Activated CD4-positive, alpha-beta T cell treated with anti-CD3 and anti-CD28 coated beads for 1 hour (primary cell): ENCODE measurements at regions not wholly inside any gene's neighbourhood (a gene's known extent, or its start where the extent isn't known, plus 50 kb on each side); places are given as distances from the start of the nearest gene placed in this dataset.
"Not testable (repeated sequence)": the region's sequence is repeated elsewhere in the genome, so short reads cannot be mapped to it uniquely, and the experiment has no call there.

Experiments
- DNase-seq: peaks from one replicate; pipeline ENCODE4 v3.0.0-alpha.2; 2020

DNA sequence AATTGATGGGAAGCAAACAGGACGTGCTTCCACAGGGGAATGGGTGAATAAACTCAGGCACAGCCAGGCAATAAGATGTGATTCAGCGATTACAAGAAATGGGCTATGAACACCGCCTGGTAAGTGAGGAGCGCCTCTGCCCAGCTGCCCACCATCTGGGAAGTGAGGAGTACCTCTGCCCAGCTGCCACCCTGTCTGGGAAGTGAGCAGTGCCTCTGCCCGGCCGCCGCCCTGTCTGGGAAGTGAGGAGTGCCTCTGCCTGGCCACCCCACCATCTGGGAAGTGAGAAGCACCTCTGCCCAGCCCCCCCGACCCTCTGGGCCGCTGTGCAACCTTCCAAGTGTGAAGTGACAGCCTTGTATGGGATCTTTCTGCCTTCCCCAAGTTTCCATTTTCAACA is 73.2 kb upstream of the PRR5 start:
- no peak for DNase-seq

DNA sequence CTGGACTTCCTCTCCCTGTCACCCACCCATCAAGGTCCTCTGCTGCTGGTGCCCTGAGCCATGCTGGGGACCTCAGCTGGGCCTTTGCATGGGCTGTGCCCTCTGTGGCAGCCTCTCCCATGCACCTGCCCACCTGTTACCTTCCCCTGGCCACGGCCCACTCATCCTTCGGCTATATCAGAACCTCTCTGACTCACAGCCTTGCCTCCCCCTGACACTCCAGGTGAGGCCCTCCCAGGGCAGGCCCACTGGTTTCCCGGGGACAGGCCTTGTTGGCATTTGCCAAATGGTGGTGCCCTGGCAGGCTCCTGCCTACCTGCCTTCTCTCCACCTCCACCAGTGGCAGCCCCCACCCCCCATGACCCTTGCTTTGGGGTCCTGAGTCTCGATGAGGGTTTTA is 73.7 kb upstream of the PRR5 start:
- DNase-seq, result no peak

DNA sequence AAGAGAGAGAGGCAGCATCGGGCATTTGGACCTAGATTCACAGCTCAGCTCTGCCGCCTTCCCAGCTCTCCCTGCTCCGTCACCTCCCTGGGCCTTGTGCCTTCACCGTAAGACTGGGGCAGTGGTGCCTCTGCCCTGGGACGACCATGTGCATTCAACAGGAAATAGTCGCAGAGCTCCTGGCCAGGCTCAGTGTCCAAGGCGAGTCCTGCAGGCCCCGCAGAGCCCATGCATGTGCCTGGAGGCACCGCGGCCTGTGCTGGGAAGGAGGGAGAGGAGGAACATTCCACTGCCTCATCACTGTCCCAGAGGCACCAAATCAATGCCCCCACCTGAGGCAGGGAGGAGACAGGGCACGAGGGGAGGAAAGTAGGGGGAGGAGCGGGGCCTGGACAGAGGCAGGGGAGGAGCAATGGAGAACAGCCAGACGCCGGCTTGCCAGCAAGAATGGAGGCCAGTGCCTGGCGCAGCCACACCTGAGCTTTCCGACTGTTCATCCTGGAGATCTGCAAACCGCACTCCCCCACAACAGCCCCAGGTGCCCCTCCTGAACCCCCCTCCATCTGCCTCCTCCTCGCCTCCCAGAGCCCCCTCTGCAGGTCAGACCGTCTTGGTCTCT is 74.4 kb upstream of the PRR5 start:
- no peak for DNase-seq

DNA sequence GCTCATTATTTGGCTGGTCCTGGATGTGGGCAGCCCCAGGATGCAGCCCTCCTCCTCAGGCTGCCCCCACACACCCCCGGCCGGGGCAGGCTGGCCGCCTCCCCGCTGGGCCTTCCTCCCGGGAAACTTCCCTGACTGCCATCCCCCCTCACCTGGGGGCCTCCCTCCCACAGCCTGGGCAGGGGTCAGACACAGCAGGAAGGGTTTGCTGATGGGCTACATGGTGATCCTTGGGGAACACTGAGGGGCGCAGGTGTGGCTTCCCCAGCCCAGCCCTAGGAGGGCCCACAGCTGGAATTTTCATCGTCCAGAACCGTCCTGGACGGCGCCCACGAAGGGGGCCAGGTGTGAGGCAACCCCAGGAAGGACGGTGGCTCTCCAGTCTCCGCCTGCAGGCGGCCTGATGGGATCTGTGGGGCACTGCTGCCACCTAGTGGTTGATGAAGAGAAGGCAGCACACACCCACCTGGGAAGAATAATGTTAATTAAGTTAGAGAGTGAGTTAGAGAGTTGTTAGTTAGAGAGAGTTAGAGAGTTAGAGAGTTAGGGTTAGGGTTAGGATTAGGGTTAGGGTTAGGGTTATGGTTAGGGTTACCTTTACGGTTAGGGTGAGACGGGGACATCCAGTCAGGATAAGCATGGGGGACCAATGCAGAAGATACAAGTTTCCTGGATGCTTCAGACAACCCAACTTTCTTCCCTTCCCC is 75.9 kb upstream of the PRR5 start:
- DNase-seq, result peak; percentile 74

- DNase-seq, result no peak
Observed at GRCh38 chr22:44625421-44625760, 76.6 kb upstream of the PRR5 start.

DNA sequence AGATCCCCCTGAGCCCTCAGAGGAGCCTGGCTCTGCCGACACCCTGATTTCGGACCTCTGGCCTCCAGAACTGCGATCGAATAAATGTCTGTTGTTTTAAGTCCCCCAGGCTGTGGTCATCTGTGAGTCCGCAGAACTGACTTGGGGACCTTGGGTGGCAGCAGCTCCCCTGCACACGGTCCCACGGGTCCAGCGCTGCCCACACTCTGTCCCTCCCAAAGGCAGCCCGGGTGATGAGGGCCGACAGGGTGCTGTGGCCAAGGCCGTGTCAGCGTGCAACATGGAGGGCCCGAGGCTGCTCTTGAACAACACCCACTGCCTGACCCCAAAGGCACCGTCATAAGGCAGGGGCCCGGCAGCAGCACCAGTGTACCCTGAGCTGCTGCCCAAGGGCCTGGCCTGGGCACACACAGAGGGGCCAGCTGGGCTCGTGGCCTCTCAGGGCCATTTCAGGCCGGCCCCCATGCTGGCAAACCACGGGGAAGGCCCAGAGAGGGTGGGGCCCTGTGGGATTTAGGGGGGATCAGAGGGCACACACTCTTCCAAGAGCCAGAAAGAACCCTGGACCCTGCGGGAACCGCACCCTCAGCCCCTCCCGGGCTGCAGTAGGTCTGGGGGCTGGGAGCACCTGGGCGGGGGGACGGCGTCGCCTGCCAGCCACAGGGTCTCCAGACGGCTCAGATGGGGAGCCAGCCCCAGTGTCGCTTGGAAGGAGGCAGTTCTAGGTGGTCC is 77.1 kb upstream of the PRR5 start:
- DNase-seq, result no peak

DNA sequence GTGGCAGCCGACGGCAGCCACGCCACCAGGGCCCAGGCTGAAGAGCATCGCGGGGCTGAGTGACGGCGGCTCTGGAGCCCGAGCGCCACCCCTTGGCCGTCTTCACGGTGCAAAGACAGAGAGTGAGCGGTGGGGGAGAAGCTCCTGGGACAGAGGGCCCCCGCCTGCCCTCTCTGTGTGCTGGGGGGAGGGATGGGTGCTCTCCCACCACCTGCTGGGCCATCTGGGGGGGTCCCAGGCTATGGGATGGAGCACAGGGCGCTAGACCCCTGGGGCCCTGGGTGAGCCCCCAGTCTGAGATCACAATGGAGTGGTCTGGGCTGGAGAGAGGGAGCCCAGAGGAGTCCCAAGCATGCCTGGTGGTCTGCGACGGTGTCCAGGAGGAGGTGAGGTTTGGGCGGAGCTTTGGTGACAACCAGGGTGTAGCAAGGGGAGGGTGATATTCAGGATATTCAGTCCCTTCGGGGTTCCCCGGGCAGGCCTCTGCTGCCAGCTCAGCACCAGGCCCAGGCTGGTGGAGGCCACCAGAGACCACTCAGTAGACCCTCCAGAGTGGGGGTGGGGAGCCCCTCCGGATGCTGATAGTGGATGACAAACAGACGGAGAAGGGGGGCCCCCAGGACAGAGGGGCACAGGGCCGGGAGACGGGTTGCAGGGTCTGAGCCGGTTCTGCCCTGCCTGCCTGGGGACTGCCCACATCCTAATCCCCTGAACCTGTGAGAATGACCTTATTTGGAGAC is 78.1 kb upstream of the PRR5 start:
- DNase-seq, result no peak

DNA sequence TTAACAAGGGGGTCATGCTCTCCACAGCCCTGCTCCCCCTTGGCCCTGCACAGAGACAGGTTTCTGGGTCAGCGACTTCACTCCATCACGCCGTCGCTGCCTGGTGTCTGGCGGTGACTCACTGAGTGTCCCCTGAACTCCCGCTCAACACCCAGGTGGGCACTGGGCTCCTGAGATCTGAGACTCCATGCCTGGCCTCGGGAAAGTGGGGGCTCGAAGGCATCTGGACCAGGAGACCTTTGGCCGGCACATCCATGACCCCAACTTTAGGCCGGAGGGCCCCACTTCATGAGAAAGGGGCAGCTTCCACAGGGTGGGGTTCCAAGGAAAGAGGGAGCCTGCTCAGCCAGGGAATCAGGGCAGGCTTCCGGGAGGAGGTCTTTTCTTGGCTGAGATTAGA is 79.3 kb upstream of the PRR5 start:
- no peak for DNase-seq

GRCh38 chr22:44622147-44622427 is 79.9 kb upstream of the PRR5 start:
- DNase-seq, result no peak

DNA sequence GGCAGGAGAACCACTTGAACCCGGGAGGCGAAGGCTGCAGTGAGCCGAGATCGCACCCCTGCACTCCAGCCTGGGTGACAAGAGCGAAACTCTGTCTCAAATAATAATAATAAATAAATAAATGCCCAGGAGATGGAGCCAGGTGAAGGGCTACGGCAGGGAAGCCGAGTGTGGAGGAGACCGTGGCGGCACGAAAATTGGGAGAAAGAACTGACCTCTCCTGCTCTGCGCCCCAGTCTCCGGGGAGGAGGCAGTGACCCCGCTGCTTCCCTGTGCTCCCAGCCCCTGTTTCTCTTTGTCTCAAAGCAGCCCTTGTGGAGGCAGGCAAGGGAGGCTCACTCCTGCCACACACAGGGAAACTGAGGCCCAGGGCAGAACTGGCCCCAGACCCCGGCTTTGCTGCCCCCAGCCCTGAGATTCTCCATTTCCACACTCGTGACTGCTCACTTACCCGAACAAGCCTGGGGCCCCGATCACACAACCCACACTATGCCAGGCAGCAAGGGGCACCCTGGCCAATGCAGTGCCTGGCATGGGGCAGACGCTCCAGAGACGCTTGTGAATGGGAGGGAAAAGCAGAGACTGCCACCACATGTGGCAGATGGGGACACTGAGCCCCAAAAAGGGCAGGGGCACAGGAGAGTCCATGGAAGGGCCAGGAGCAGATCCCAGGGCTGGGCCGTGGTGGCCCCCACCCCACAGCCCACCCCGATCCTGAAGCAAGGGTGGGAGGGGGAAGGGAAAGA is 80.4 kb upstream of the PRR5 start:
- no peak for DNase-seq

GRCh38 chr22:44620841-44621257 is 81.2 kb upstream of the PRR5 start:
- no peak for DNase-seq

DNA sequence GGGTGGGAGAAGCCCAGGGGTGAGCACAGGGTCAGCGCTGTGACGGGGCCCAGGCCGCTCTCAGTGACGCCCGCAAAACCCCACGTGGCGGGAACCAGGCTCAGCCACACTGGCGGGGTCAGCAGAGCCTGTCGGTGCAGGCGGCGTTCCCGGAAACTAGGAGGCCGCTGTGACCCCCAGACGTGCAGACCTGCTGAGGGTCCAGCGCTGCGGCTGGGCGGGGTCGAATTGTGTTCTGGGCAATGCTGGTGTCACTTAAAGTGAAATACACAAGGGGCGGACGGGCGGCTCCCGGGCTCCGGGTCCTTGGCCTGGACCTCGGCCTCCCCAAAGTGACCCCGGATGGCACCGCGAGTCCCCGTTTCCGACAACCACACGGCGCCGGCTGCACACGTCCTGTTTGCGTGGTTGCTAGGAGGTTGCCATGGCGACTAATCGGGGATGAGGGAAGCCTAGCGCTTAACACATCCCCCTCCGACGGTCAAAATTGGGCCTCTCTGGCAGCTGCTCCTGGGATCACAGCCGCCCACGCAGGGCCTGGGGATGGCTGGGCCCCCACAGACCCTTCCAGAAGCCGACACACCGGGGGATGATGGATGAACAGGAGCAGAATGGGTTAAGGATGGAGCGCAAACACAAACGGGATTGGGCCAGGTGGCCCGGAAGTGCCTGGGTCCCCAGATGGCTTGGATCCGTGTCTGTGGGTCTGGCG is 81.7 kb upstream of the PRR5 start:
- peak; percentile 71 for DNase-seq

- not testable (repeated sequence) for DNase-seq
Observed at GRCh38 chr22:44619560-44620128, 82.4 kb upstream of the PRR5 start.

DNA sequence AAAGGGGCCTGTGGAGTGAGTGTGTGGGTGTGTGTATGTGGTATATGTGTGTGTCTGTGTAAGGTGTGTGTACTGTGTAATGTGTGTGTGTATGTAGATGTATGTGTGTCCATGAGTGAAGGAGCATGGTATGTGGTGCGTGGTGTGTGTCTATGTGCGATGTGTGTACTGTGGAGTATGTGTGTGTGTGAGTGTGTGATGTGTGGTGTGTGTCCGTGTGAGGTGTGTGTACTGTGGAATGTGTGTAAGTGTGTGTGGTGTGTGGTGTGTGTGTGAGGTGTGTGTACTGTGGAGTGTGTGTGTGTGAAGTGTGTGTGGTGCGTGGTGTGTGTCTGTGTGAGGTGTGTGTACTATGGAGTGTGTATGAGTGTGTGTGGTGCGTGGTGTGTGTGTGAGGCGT is 83.1 kb upstream of the PRR5 start:
- not testable (repeated sequence) for DNase-seq

DNA sequence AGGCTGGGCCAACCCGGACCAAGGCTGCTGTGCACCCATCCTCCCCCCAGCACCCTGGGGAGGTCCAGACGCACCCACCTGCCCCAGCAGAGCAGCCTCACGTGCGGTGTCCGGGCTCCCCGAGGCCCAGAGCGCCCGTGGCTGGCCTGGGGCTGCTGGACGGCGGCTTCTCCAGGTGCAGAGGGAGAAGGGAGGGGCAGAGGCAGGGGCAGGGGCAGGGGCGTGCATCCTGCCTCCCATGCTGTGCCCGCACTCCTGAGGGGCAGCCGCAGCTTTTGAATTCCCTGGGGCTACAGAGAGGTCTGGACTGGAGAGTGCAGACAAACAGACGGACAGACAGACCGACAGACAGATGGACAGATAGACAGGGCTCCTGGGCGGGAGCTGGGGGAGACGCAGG is 83.6 kb upstream of the PRR5 start:
- no peak for DNase-seq

- no peak for DNase-seq
Observed at GRCh38 chr22:44617828-44618227, 84.2 kb upstream of the PRR5 start.

DNA sequence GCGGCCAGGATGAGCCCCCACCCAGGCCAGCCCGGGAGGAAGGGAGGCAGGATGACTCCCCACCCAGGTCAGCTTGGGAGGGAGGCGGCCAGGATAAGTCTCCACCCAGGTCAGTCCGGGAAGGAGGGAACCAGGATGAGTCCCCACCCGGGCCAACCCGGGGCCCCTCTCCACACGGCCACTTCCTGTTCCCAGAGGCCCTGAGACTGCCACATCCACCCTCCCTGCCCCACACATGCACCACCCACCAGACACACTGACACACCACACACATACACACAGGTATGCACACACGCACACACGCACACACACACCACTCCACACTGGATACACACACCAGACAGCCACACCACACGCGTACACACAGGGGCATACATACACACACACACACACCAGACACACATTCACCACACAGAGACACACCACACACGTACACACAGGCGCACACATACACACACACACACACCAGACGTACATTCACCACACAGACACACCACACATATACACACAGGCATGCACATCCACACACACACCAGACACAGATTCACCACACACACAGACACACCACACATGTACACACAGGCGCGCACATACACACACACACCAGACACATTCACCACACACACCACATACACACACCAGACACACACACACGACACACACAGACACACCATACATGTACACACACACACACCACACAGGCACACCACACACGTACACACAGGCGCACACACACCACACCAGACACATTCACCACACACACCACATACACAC is 84.9 kb upstream of the PRR5 start:
- DNase-seq, result no peak

GRCh38 chr22:44616461-44616860 is 85.5 kb upstream of the PRR5 start:
- no peak for DNase-seq

GRCh38 chr22:44615602-44616180 is 86.3 kb upstream of the PRR5 start:
- DNase-seq, result no peak

GRCh38 chr22:44615146-44615545 is 86.9 kb upstream of the PRR5 start:
- no peak for DNase-seq

GRCh38 chr22:44613196-44613595 is 88.8 kb upstream of the PRR5 start:
- no peak for DNase-seq
